ENCODE measurements at regions not wholly inside any gene's neighbourhood (a gene's known extent, or its start where the extent isn't known, plus 50 kb on each side); places are given as distances from the start of the nearest gene placed in this dataset.
"Not testable (repeated sequence)": the region's sequence is repeated elsewhere in the genome, so short reads cannot be mapped to it uniquely, and the experiment has no call there.

DNA sequence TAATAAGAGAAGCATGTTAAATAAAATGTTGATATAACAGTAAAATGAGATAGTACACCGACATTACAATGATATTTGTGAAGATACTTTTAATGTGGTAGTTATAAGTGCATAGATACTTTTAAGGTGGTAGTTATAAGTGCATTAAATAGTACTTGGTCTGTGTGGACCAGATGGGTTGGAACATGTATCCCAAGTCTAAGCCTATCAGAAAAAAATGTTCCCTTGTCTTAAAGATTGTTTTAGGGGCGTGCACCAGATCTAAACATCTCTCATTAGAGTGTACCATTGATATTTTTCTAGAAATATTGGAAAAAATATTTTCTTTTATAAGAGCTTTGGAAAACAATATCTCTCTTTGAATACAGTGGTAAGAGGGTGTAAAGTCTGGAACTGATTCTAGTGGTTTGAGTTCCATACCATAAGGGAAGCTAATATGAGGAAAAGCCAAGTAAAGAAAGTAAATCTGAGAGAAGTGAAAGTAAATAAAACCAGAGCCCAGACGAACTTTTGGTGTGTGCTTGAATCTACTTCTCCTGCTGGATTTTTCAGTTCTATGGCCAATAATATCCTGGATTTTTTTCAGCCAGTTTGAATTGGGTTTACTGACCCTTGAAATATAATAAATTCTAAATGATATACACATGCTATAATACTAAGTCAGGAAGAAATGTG lies 175.3 kb downstream of the MBL2 start:
- no peaks in the 10 kb centered on the region for H3K9me3 ChIP-seq (ENCODE audit: control insufficient read depth in 2 of 2, insufficient read depth in 1 of 2, low read depth in 1 of 2, low read length in 1 of 2)
- H3K4me3 ChIP-seq (ENCODE audit: low read depth in 1 of 3, low read length in 3 of 3): no peak overlapping the region
- no peaks in the 10 kb centered on the region for H3K4me1 ChIP-seq (ENCODE audit: control insufficient read depth in 3 of 3, insufficient read depth in 2 of 3, low read depth in 1 of 3, low read length in 2 of 3)
- H3K27me3 ChIP-seq (ENCODE audit: control insufficient read depth in 3 of 3, insufficient read depth in 3 of 3, low read length in 3 of 3): no peaks in the 10 kb centered on the region
- no peak for FAIRE-seq
- no peak overlapping the region for H3K27ac ChIP-seq (ENCODE audit: low read depth in 1 of 3, low read length in 2 of 3)
- 53 to 62% (median 56%) methylated on average over 3 of the region's 3 CpGs for WGBS, 3 donors
- peak in 1 of 2 donors; percentile 4 for DNase-seq
- H3K36me3 ChIP-seq (ENCODE audit: control insufficient read depth in 3 of 3, insufficient read depth in 2 of 3, low read depth in 1 of 3, low read length in 3 of 3): no peaks in the 10 kb centered on the region

DNA sequence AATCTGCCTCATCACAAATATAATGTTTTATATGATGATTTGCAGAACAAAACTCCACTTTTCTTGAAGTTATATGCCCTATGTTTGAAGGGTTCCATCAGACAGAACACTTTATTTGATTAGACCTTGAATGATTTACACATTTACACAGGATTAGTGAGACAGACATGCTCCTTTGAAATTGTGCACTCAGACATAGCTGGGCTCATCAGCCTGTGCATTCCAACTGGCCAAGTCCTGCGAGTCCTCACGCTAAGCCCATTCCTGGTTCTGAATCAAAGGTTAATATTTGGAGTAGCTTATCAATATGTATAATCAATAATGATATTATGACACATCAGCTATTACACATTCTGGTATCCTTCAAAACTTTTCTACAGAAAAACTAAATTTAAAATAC lies 173.6 kb downstream of the MBL2 start:
- WGBS, 3 donors: 66 to 86% (median 72%) methylated on average over 2 of the region's 2 CpGs
- DNase-seq: no peak
- FAIRE-seq: no peak

DNA sequence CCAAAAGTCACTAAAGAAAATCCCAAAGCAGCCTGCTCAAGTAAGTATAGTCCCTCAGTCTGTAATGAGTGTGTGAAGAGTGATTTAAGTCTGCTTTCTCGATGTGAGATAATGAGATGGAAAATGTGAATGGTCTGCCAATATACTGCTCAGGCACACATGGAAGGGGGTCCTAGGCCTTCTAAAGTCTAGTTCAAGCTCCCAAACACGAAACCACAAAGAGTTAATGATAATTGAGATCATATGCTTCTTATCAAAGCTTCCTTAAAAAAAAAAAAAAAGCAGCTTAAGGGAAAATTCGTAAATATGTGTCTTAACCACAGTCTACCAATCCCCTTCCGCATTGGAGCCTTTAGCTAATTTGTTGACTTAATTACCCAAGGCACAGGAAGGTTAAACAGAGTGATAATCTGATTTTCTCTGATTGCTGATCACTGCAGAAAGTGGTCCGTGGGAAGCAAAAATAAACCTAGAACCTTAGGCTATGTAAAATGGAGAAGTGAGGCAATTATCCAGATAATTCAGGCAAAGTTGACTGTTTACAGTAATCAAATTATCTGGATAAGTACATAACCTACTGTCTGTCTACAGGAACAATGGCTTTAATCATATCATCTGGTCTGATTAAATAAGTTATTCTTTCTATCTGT lies 172.9 kb downstream of the MBL2 start:
- no peaks in the 10 kb centered on the region for H3K36me3 ChIP-seq (ENCODE audit: control insufficient read depth in 3 of 3, insufficient read depth in 2 of 3, low read depth in 1 of 3, low read length in 3 of 3)
- no peak overlapping the region for H3K27ac ChIP-seq (ENCODE audit: low read depth in 1 of 3, low read length in 2 of 3)
- no peaks in the 10 kb centered on the region for H3K4me1 ChIP-seq (ENCODE audit: control insufficient read depth in 3 of 3, insufficient read depth in 2 of 3, low read depth in 1 of 3, low read length in 2 of 3)
- DNase-seq (no peak), FAIRE-seq (no peak)
- WGBS, 3 donors: 50 to 58% (median 54%) methylated on average over 5 of the region's 5 CpGs
- H3K27me3 ChIP-seq (ENCODE audit: control insufficient read depth in 3 of 3, insufficient read depth in 3 of 3, low read length in 3 of 3): no peaks in the 10 kb centered on the region
- H3K9me3 ChIP-seq (ENCODE audit: control insufficient read depth in 2 of 2, insufficient read depth in 1 of 2, low read depth in 1 of 2, low read length in 1 of 2): no peaks in the 10 kb centered on the region
- H3K4me3 ChIP-seq (ENCODE audit: low read depth in 1 of 3, low read length in 3 of 3): no peak overlapping the region

More for the DNA sequence above, 173.6 kb downstream of the MBL2 start:
- Histone ChIP-seq H3K27ac (ENCODE audit: low read depth in 1 of 3, low read length in 2 of 3) (no peak overlapping the region), H3K27me3 (ENCODE audit: control insufficient read depth in 3 of 3, insufficient read depth in 3 of 3, low read length in 3 of 3) (no peaks in the 10 kb centered on the region), H3K9me3 (ENCODE audit: control insufficient read depth in 2 of 2, insufficient read depth in 1 of 2, low read depth in 1 of 2, low read length in 1 of 2) (no peaks in the 10 kb centered on the region), H3K4me3 (ENCODE audit: low read depth in 1 of 3, low read length in 3 of 3) (no peak overlapping the region), H3K36me3 (ENCODE audit: control insufficient read depth in 3 of 3, insufficient read depth in 2 of 3, low read depth in 1 of 3, low read length in 3 of 3) (no peaks in the 10 kb centered on the region), H3K4me1 (ENCODE audit: control insufficient read depth in 3 of 3, insufficient read depth in 2 of 3, low read depth in 1 of 3, low read length in 2 of 3) (no peaks in the 10 kb centered on the region)

DNA sequence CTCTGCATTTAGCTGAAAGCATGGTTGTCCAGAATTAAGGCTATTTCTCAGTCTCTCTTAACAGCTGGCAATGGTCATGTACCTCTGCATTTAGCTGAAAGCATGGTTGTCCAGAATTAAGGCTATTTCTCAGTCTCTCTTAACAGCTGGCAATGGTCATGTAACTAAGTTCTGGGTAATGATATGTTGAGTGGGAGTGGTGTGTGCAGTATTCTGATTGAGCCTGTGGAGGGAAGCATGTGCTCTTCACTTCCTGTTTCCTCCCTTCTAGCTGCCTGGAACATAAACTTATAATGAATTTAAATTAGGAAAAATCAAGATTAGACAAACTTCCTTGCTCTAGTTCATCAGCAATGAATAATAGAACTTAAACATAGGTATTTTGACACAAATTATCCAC lies 168.5 kb downstream of the MBL2 start:
- DNase-seq; H3K9me3 ChIP-seq (ENCODE audit: control insufficient read depth in 2 of 2, insufficient read depth in 1 of 2, low read depth in 1 of 2, low read length in 1 of 2); H3K4me1 ChIP-seq (ENCODE audit: control insufficient read depth in 3 of 3, insufficient read depth in 2 of 3, low read depth in 1 of 3, low read length in 2 of 3); H3K4me3 ChIP-seq (ENCODE audit: low read depth in 1 of 3, low read length in 3 of 3); H3K27ac ChIP-seq (ENCODE audit: low read depth in 1 of 3, low read length in 2 of 3); FAIRE-seq; H3K27me3 ChIP-seq (ENCODE audit: control insufficient read depth in 3 of 3, insufficient read depth in 3 of 3, low read length in 3 of 3); H3K36me3 ChIP-seq (ENCODE audit: control insufficient read depth in 3 of 3, insufficient read depth in 2 of 3, low read depth in 1 of 3, low read length in 3 of 3): not testable (repeated sequence)

DNA sequence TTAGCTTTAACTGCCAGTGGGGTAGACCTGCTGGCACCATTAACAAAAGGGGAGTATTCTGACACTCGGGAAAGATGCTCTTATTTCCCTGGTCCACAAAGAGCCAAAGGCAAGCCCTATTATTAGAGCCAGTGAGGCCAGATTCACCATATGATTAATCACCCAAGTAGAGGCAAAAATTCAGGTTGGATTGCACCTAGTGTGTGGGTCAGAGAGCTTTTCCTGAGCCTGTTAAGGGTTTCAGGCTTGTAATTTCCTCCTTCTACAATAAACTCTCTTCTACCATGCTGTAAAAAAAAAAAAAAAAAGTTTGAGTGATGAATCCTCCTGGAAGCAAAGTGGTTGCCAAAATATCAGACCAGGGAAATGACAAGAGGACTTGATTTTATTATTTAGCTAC lies 163.5 kb downstream of the MBL2 start:
- no peaks in the 10 kb centered on the region for H3K4me1 ChIP-seq (ENCODE audit: control insufficient read depth in 3 of 3, insufficient read depth in 2 of 3, low read depth in 1 of 3, low read length in 2 of 3)
- FAIRE-seq: no peak
- 42 to 71% (median 57%) methylated on average over 1 of the region's 1 CpG for WGBS, 3 donors
- no peaks in the 10 kb centered on the region for H3K9me3 ChIP-seq (ENCODE audit: control insufficient read depth in 2 of 2, insufficient read depth in 1 of 2, low read depth in 1 of 2, low read length in 1 of 2)
- no peak for DNase-seq
- H3K27me3 ChIP-seq (ENCODE audit: control insufficient read depth in 3 of 3, insufficient read depth in 3 of 3, low read length in 3 of 3): no peaks in the 10 kb centered on the region
- no peak overlapping the region for H3K27ac ChIP-seq (ENCODE audit: low read depth in 1 of 3, low read length in 2 of 3)
- no peak overlapping the region for H3K4me3 ChIP-seq (ENCODE audit: low read depth in 1 of 3, low read length in 3 of 3)
- H3K36me3 ChIP-seq (ENCODE audit: control insufficient read depth in 3 of 3, insufficient read depth in 2 of 3, low read depth in 1 of 3, low read length in 3 of 3): no peaks in the 10 kb centered on the region

DNA sequence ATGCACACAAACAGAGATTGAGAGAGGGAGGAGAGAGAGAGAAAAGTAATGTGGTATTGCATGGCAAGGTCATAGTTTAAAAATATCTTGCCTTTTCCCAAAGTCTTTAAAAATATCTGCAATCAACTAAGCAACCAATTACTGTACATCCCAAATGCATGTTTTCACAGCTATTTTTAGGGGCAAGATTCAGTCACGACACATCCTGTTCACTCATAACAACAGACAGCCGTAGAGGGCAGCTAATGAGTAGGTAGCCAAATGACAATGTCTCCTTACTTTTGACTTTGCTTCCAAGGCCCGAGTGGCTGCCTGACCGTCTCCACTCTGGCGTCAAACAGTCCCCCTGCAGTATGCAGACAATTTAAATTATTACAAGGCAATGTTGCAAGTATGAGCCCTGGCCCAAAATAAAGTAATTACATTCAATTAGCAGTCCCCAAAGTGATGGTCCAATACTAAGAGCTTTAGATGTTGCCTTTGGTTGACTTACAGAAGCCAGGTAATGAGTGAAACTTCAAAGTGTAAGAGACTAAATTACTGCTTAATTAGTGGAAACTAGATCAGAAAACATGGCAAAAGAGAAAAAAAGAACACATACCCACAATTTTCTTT lies 162.9 kb downstream of the MBL2 start:
- no peak overlapping the region for H3K27ac ChIP-seq (ENCODE audit: low read depth in 1 of 3, low read length in 2 of 3)
- H3K27me3 ChIP-seq (ENCODE audit: control insufficient read depth in 3 of 3, insufficient read depth in 3 of 3, low read length in 3 of 3): no peaks in the 10 kb centered on the region
- no peaks in the 10 kb centered on the region for H3K36me3 ChIP-seq (ENCODE audit: control insufficient read depth in 3 of 3, insufficient read depth in 2 of 3, low read depth in 1 of 3, low read length in 3 of 3)
- WGBS, 3 donors: 79 to 84% (median 81%) methylated on average over 5 of the region's 5 CpGs
- H3K4me1 ChIP-seq (ENCODE audit: control insufficient read depth in 3 of 3, insufficient read depth in 2 of 3, low read depth in 1 of 3, low read length in 2 of 3): no peaks in the 10 kb centered on the region
- DNase-seq (no peak), FAIRE-seq (no peak)
- H3K9me3 ChIP-seq (ENCODE audit: control insufficient read depth in 2 of 2, insufficient read depth in 1 of 2, low read depth in 1 of 2, low read length in 1 of 2): no peaks in the 10 kb centered on the region
- H3K4me3 ChIP-seq (ENCODE audit: low read depth in 1 of 3, low read length in 3 of 3): no peak overlapping the region

DNA sequence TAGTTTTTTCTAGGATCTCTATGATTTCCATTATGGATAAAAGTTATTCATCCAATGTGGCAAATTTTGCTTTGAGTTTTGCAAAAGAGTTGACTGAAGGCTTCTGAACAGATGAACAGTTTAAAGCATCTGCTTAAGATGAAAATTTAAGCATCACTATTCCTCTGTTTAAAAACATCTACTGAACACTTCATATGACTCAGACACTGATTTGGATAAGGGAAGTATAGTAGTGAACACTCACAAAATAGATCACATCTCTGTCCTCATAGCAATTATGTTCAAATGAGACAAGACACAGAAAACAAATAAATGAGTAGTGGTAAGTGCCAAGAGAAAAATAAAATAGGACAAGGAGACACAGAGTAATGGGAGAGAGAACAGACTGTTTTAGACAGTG lies 157.3 kb downstream of the MBL2 start:
- Histone ChIP-seq H3K27ac (ENCODE audit: low read depth in 1 of 3, low read length in 2 of 3) (no peak overlapping the region), H3K9me3 (ENCODE audit: control insufficient read depth in 2 of 2, insufficient read depth in 1 of 2, low read depth in 1 of 2, low read length in 1 of 2) (no peaks in the 10 kb centered on the region), H3K4me1 (ENCODE audit: control insufficient read depth in 3 of 3, insufficient read depth in 2 of 3, low read depth in 1 of 3, low read length in 2 of 3) (no peaks in the 10 kb centered on the region), H3K36me3 (ENCODE audit: control insufficient read depth in 3 of 3, insufficient read depth in 2 of 3, low read depth in 1 of 3, low read length in 3 of 3) (no peaks in the 10 kb centered on the region), H3K4me3 (ENCODE audit: low read depth in 1 of 3, low read length in 3 of 3) (no peak overlapping the region), H3K27me3 (ENCODE audit: control insufficient read depth in 3 of 3, insufficient read depth in 3 of 3, low read length in 3 of 3) (no peaks in the 10 kb centered on the region)
- no peak for FAIRE-seq
- no peak for DNase-seq

DNA sequence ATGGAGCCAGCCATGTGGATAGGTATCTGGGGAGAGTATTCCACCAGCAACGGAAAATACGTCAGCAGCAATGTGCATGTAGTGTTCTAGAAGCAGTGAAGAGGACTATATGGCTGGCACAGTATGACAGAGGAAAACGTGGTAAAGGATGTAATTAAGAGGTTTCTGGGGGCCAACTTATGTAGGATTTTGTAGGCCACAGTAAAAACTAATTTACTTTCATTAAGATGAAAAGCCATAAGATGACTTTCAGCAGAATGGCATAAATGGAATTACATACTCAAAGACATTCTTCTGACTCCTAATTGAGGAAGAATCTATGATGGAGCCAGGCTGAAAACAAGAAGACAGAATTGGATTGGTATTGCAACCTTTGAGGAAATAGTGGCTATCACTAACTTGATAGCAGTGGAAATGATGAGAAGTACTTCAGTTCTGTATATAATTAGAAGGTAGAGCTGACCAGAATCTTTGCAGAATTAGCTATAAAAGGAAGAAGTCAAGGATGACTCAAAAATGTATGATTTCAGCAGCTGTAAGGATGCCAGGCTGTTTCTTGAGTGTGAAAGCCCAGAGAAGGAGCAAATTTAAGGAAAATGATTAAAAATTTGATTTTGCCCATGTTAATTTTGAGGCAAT lies 156.7 kb downstream of the MBL2 start:
- WGBS, 3 donors: 66 to 71% (median 66%) methylated on average over 3 of the region's 3 CpGs
- no peaks in the 10 kb centered on the region for H3K9me3 ChIP-seq (ENCODE audit: control insufficient read depth in 2 of 2, insufficient read depth in 1 of 2, low read depth in 1 of 2, low read length in 1 of 2)
- FAIRE-seq: no peak
- no peaks in the 10 kb centered on the region for H3K27me3 ChIP-seq (ENCODE audit: control insufficient read depth in 3 of 3, insufficient read depth in 3 of 3, low read length in 3 of 3)
- H3K4me3 ChIP-seq (ENCODE audit: low read depth in 1 of 3, low read length in 3 of 3): no peak overlapping the region
- no peak overlapping the region for H3K27ac ChIP-seq (ENCODE audit: low read depth in 1 of 3, low read length in 2 of 3)
- H3K36me3 ChIP-seq (ENCODE audit: control insufficient read depth in 3 of 3, insufficient read depth in 2 of 3, low read depth in 1 of 3, low read length in 3 of 3): no peaks in the 10 kb centered on the region
- no peak for DNase-seq
- H3K4me1 ChIP-seq (ENCODE audit: control insufficient read depth in 3 of 3, insufficient read depth in 2 of 3, low read depth in 1 of 3, low read length in 2 of 3): no peaks in the 10 kb centered on the region
